ENCODE measurements at regions not wholly inside any gene's neighbourhood (a gene's known extent, or its start where the extent isn't known, plus 50 kb on each side); places are given as distances from the start of the nearest gene placed in this dataset.

DNA sequence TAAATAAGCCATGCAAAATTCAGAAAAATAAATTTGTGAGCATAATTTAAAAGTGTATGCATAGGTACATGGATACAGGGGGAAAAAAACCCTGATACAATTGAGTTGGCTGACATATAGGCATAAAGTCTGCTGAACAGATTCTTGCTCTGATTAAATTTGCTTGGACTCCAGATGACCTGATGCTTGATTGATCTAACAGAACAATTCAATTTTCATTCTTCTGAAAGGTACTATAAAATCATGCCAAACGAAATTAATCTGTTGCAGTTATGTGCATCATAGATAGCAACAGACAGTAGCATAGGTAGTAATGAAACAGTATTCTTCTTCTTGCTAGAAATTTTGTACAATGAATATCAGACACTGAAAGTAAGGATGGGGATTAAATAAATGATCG is 578.2 kb upstream of the SLITRK6 start:
- H3K4me3 ChIP-seq, result no peak overlapping the region
- no peak for ATAC-seq
- no peak overlapping the region for H3K27ac ChIP-seq
- TF ChIP-seq, protein P1, sequence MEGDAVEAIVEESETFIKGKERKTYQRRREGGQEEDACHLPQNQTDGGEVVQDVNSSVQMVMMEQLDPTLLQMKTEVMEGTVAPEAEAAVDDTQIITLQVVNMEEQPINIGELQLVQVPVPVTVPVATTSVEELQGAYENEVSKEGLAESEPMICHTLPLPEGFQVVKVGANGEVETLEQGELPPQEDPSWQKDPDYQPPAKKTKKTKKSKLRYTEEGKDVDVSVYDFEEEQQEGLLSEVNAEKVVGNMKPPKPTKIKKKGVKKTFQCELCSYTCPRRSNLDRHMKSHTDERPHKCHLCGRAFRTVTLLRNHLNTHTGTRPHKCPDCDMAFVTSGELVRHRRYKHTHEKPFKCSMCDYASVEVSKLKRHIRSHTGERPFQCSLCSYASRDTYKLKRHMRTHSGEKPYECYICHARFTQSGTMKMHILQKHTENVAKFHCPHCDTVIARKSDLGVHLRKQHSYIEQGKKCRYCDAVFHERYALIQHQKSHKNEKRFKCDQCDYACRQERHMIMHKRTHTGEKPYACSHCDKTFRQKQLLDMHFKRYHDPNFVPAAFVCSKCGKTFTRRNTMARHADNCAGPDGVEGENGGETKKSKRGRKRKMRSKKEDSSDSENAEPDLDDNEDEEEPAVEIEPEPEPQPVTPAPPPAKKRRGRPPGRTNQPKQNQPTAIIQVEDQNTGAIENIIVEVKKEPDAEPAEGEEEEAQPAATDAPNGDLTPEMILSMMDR (IDR thresholded peaks at IDR 0.05), result no peak
- 57 to 75% methylated on average over 2 of the region's 2 CpGs for WGBS, 2 donors
- intact Hi-C loops (cut with DNase I), result no loop called here
- no peaks in the 10 kb centered on the region for H3K27me3 ChIP-seq
- H3K4me1 ChIP-seq, result no peaks in the 10 kb centered on the region
- DNase-seq, result no peak
- H3K9me3 ChIP-seq, result peaks cover 0 to 17% (median 0%) of the 10 kb centered on the region in 11 donors
- H3K36me3 ChIP-seq, result no peaks in the 10 kb centered on the region

DNA sequence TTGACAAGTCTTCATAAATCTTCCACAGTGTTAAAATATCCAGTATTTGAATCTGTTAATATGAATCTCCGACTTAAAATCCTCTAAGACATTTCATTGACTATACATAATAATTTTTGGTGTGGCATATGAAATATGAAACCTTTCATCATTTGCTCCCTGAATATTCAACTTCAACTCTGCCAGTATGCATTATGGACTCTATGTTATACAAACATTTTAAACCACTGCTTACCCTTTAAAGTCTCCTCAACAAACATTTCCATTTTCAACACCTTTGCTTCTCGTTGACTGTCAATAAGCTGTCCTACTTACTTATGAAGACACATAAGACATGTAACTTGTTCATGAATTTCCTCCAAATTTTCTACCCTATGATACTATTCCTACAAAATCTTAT is 579.4 kb upstream of the SLITRK6 start:
- H3K27ac ChIP-seq, result no peak overlapping the region
- no peaks in the 10 kb centered on the region for H3K36me3 ChIP-seq
- TF ChIP-seq, protein P1 (IDR thresholded peaks at IDR 0.05), result no peak
- DNase-seq (no peak), ATAC-seq (no peak)
- peaks cover 0 to 13% (median 0%) of the 10 kb centered on the region in 11 donors for H3K9me3 ChIP-seq
- H3K4me1 ChIP-seq, result no peaks in the 10 kb centered on the region
- intact Hi-C loops (cut with DNase I), result no loop called here
- H3K4me3 ChIP-seq, result no peak overlapping the region
- WGBS, 2 donors, result 74 to 84% methylated on average over 2 of the region's 2 CpGs
- no peaks in the 10 kb centered on the region for H3K27me3 ChIP-seq

DNA sequence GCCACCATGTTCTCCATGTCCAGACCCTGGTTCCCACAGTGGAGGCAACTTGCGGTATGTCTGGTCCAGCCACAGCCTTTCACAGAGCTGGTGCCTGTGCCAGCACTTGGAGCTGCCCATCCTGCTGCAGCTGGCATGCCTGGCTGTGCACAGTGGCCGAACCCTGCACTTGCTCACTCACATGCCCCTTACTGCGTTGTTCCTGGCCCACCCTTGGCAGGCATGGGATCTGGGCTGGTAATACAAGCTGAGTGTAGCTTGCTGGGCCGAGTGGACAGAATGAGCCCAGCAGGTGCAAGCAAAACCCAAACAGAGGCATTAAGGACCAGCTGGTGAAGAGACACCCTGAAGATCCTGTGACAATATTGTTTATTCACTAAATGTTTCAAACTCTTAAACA is 583.9 kb upstream of the SLITRK6 start:
- ATAC-seq, result peak in 1 of 8 donors; percentile 7

DNA sequence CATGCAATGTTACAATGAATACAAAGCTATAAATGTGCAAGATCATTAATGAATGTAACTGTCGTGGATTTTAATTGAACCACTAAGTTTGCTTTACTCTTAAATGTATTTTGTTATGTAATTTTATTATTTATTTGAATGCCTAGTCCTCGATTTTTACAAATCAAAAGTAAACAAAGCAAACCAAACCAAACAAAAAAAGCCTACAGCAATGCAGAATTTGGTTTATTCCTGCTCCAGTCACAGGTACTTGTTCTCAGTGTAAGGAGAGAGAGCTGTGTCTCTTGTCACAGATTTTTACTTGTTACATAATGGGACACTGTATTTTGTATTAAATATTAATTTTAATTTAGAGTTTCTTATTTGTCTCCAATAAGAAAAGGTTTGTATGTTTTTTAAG is 584.3 kb upstream of the SLITRK6 start:
- no peak overlapping the region for H3K4me3 ChIP-seq
- no peak for ATAC-seq
- WGBS, 2 donors, result 56 to 58% methylated on average over 2 of the region's 2 CpGs
- H3K27ac ChIP-seq, result no peak overlapping the region
- DNase-seq, result no peak
- H3K9me3 ChIP-seq, result peaks cover 0 to 5% (median 0%) of the 10 kb centered on the region in 11 donors
- TF ChIP-seq, protein P1 (IDR thresholded peaks at IDR 0.05), result no peak
- no peaks in the 10 kb centered on the region for H3K4me1 ChIP-seq
- intact Hi-C loops (cut with DNase I), result no loop called here
- H3K27me3 ChIP-seq, result no peaks in the 10 kb centered on the region
- no peaks in the 10 kb centered on the region for H3K36me3 ChIP-seq

More for the DNA sequence above, 583.9 kb upstream of the SLITRK6 start:
- H3K27me3 ChIP-seq, result no peaks in the 10 kb centered on the region
- no peak overlapping the region for H3K4me3 ChIP-seq
- no peak for DNase-seq
- H3K4me1 ChIP-seq, result no peaks in the 10 kb centered on the region
- TF ChIP-seq, protein P1 (IDR thresholded peaks at IDR 0.05), result no peak
- H3K36me3 ChIP-seq, result no peaks in the 10 kb centered on the region
- peaks cover 0 to 5% (median 0%) of the 10 kb centered on the region in 11 donors for H3K9me3 ChIP-seq
- WGBS, 2 donors, result 83 to 86% methylated on average over 4 of the region's 4 CpGs
- H3K27ac ChIP-seq, result no peak overlapping the region
- intact Hi-C loops (cut with DNase I), result no loop called here
